PC-9 (cell line): ENCODE measurements at regions not wholly inside any gene's neighbourhood (a gene's known extent, or its start where the extent isn't known, plus 50 kb on each side); places are given as distances from the start of the nearest gene placed in this dataset.

Experiments
- BruUV-seq: library from RNA; stranded (reverse); fragments of 400-500 nt; replicated peaks from 2 replicates; lab custom pipeline; 2021; lab: Mats Ljungman, UMichigan
- CTCF ChIA-PET: fragments of 300-600 bp; sonication (Branson Sonifier 250); formaldehyde crosslinking; loops from one replicate; lab custom pipeline; 2022; ENCODE audit warnings: antibody characterized with exemption; lab: Charles Lee
- POLR2A ChIA-PET: fragments of 300-600 bp; sonication (Branson Sonifier 250); formaldehyde crosslinking; loops from one replicate; lab custom pipeline; 2022; ENCODE audit warnings: antibody characterized with exemption; ENCODE audit not compliant: unreplicated experiment; lab: Charles Lee
- DNase-seq, 2 experiments: peaks; one replicate each; pipeline versions ENCODE4 v3.0.0 to v3.0.0-alpha.2; 2015 to 2022; ENCODE audit warnings: mixed read lengths in 1 of 2
- H2AFZ ChIP-seq: fragments of 200-600 bp; sonication (generic); 2 replicates; pipeline ENCODE4 v1.8.1; 2017; ENCODE audit warnings: antibody characterized with exemption
- H3F3A ChIP-seq: fragments of 200-600 bp; sonication (generic); 2 replicates; pipeline ENCODE4 v1.8.1; 2017; ENCODE audit warnings: antibody characterized with exemption, mild to moderate bottlenecking, low read depth; ENCODE audit not compliant: insufficient read depth
- H3K27ac ChIP-seq: fragments of 200-600 bp; sonication (generic); 2 replicates; pipeline ENCODE4 v1.6.1; 2016; ENCODE audit warnings: mixed run types
- H3K27me3 ChIP-seq: fragments of 200-600 bp; sonication (generic); 2 replicates; pipeline ENCODE4 v1.6.1; 2016; ENCODE audit warnings: low read depth, mixed run types; ENCODE audit not compliant: insufficient read depth
- H3K36me3 ChIP-seq: fragments of 200-600 bp; sonication (generic); 2 replicates; pipeline ENCODE4 v1.6.1; 2016; ENCODE audit warnings: low read depth, mixed run types
- H3K4me1 ChIP-seq: fragments of 200-600 bp; sonication (generic); replicated peaks from 2 replicates; pipeline ENCODE4 v1.6.1; 2016; ENCODE audit warnings: mixed run types; ENCODE audit not compliant: insufficient read depth
- H3K4me2 ChIP-seq: fragments of 200-600 bp; sonication (generic); 2 replicates; pipeline ENCODE4 v1.6.1; 2017; ENCODE audit warnings: mixed run types
- H3K4me3 ChIP-seq: fragments of 200-600 bp; sonication (generic); 2 replicates; pipeline ENCODE4 v1.6.1; 2016; ENCODE audit warnings: mixed run types
- H3K79me2 ChIP-seq: fragments of 200-600 bp; sonication (generic); 2 replicates; pipeline ENCODE4 v1.6.1; 2017; ENCODE audit warnings: low read depth, mixed run types
- H3K9me2 ChIP-seq: fragments of 200-600 bp; sonication (generic); 2 replicates; pipeline ENCODE4 v1.8.1; 2017; ENCODE audit warnings: mild to moderate bottlenecking; ENCODE audit not compliant: insufficient read depth
- H3K9me3 ChIP-seq: fragments of 200-600 bp; sonication (generic); 2 replicates; pipeline ENCODE4 v1.8.1; 2016; ENCODE audit warnings: low read depth; ENCODE audit not compliant: insufficient read depth
- H4K20me1 ChIP-seq: fragments of 200-600 bp; sonication (generic); 2 replicates; pipeline ENCODE4 v1.8.1; 2017; ENCODE audit not compliant: insufficient read depth
- CTCF ChIP-seq: fragments of 200-600 bp; sonication (generic); conservative IDR thresholded peaks from 2 replicates; pipeline ENCODE4 v1.6.1; 2017; ENCODE audit warnings: mixed run types, antibody characterized with exemption, mild to moderate bottlenecking, moderate library complexity
- EZH2 ChIP-seq: fragments of 200-600 bp; sonication (generic); IDR thresholded peaks from 2 replicates; pipeline ENCODE4 v1.8.0; 2017; ENCODE audit warnings: antibody characterized with exemption, low read depth
- intact Hi-C: fragments of 100-400 bp; cut with micrococcal nuclease; formaldehyde crosslinking; loops from one replicate; pipeline ENCODE4 v1.10.0; 2022; ENCODE audit not compliant: unreplicated experiment

GRCh38 chr2:45120546-45120945 lies 111.3 kb upstream of the SIX2 start:
- H3K27me3 ChIP-seq, result no peaks in the 10 kb centered on the region
- peak overlapping the region; percentile 57 for H3K4me2 ChIP-seq
- peaks cover 63% of the 10 kb centered on the region for H3K4me1 ChIP-seq
- peaks cover 34% of the 10 kb centered on the region for H3F3A ChIP-seq
- peak; percentile 36 to 78 for DNase-seq
- CTCF ChIA-PET, result interaction anchor here (0.9 kb wide), 1 partner anchor 46 kb away, joined by 3 read pairs; no protein-coding TSS in a partner anchor
- H3K4me3 ChIP-seq, result no peak overlapping the region; the same call in 1 of the 2 replicates
- H4K20me1 ChIP-seq, result no peaks in the 10 kb centered on the region
- 0 out of 2 replicates have a peak, but pooled peaks cover 3% of the 10 kb centered on the region for H3K9me3 ChIP-seq
- intact Hi-C loops, result loop anchor here (2.0 to 5.0 kb wide), 3 partner anchors 52 to 157 kb away; no protein-coding TSS in a partner anchor
- no peaks in the 10 kb centered on the region for H3K36me3 ChIP-seq
- H3K79me2 ChIP-seq, result no peaks in the 10 kb centered on the region
- H3K27ac ChIP-seq, result peak overlapping the region; percentile 85
- BruUV-seq, result no TSS peak
- POLR2A ChIA-PET, result interaction anchor here (0.6 to 0.7 kb wide), 5 partner anchors 8 to 759 kb away, joined by 3 to 9 read pairs (median 4); partner anchors contain the start of gene CAMKMT
- no peaks in the 10 kb centered on the region for H3K9me2 ChIP-seq
- TF ChIP-seq CTCF (no peak), EZH2 (no peak)
- no peak overlapping the region for H2AFZ ChIP-seq

GRCh38 chr2:45119855-45120254 lies 110.6 kb upstream of the SIX2 start:
- Histone ChIP-seq H3K27me3 (no peaks in the 10 kb centered on the region), H3K4me3 (no peak overlapping the region; the same call in 1 of the 2 replicates), H3K36me3 (no peaks in the 10 kb centered on the region), H4K20me1 (no peaks in the 10 kb centered on the region), H3F3A (peaks cover 34% of the 10 kb centered on the region), H3K4me2 (peak overlapping the region; percentile 57), H3K9me3 (0 out of 2 replicates have a peak, but pooled peaks cover 4% of the 10 kb centered on the region), H3K79me2 (no peaks in the 10 kb centered on the region), H3K4me1 (peaks cover 63% of the 10 kb centered on the region), H3K27ac (peak overlapping the region; percentile 85), H3K9me2 (no peaks in the 10 kb centered on the region), H2AFZ (no peak overlapping the region)
- ChIA-PET POLR2A (interaction anchor here (0.6 to 1.1 kb wide), 7 partner anchors 9 to 1924 kb away, joined by 3 to 13 read pairs (median 5); no protein-coding TSS in a partner anchor), CTCF (interaction anchor here (0.6 to 0.9 kb wide), 3 partner anchors 9 to 111 kb away, joined by 3 to 5 read pairs (median 4); no protein-coding TSS in a partner anchor)
- BruUV-seq, result no TSS peak
- TF ChIP-seq CTCF, result no peak
- no peak for TF ChIP-seq EZH2
- DNase-seq, result peak; percentile 67 to 100
- intact Hi-C loops, result loop anchor here (1.0 to 5.0 kb wide), 5 partner anchors 8 to 157 kb away; no protein-coding TSS in a partner anchor

GRCh38 chr2:45119038-45119437 lies 109.8 kb upstream of the SIX2 start:
- Histone ChIP-seq H3K9me3 (0 out of 2 replicates have a peak, but pooled peaks cover 4% of the 10 kb centered on the region), H3K9me2 (no peaks in the 10 kb centered on the region), H3K36me3 (no peaks in the 10 kb centered on the region), H3K27ac (peak overlapping the region; percentile 85), H2AFZ (no peak overlapping the region), H4K20me1 (no peaks in the 10 kb centered on the region), H3K4me3 (no peak overlapping the region), H3K27me3 (no peaks in the 10 kb centered on the region), H3K4me1 (peaks cover 62% of the 10 kb centered on the region), H3K4me2 (peak overlapping the region; percentile 56), H3K79me2 (no peaks in the 10 kb centered on the region), H3F3A (peaks cover 34% of the 10 kb centered on the region)
- CTCF ChIA-PET, result interaction anchor here (0.5 to 0.9 kb wide), 4 partner anchors 10 to 111 kb away, joined by 3 to 5 read pairs (median 4); no protein-coding TSS in a partner anchor
- peak; percentile 35 to 98 for DNase-seq
- intact Hi-C loops, result loop anchor here (1.0 kb wide), 2 partner anchors 9 to 94 kb away; no protein-coding TSS in a partner anchor
- BruUV-seq, result no TSS peak
- POLR2A ChIA-PET, result interaction anchor here (0.6 to 1.1 kb wide), 8 partner anchors 10 to 1925 kb away, joined by 4 to 15 read pairs (median 5); no protein-coding TSS in a partner anchor
- no peak for TF ChIP-seq CTCF
- TF ChIP-seq EZH2, result no peak
